Sigmoid colon (tissue), 6 donors: ENCODE measurements at regions not wholly inside any gene's neighbourhood (a gene's known extent, or its start where the extent isn't known, plus 50 kb on each side); places are given as distances from the start of the nearest gene placed in this dataset.

Experiments
- DNase-seq: peaks from one replicate; pipeline ENCODE4 v3.0.0-alpha.2; 2019
- H3K27ac ChIP-seq, 4 donors: fragments of 200-600 bp; sonication (generic); one replicate each; pipeline ENCODE4 v1.5.1; 2016 to 2019; ENCODE audit warnings: mild to moderate bottlenecking in 1 of 4
- H3K27me3 ChIP-seq, 3 donors: fragments of 200-600 bp; sonication (generic); one replicate each; pipeline ENCODE4 v1.5.1; 2019; ENCODE audit warnings: mild to moderate bottlenecking in 1 of 3
- H3K36me3 ChIP-seq, 4 donors: fragments of 200-600 bp; sonication (generic); one replicate each; pipeline ENCODE4 v1.5.1; 2016 to 2019
- H3K4me1 ChIP-seq, 4 donors: fragments of 200-600 bp; sonication (generic); one replicate each; pipeline ENCODE4 v1.5.1; 2017 to 2019
- H3K4me3 ChIP-seq, 4 donors: fragments of 200-600 bp; sonication (generic); one replicate each; pipeline ENCODE4 v1.5.1; 2017 to 2019; ENCODE audit warnings: mild to moderate bottlenecking in 2 of 4, moderate library complexity in 1 of 4
- H3K9me3 ChIP-seq, 4 donors: fragments of 200-600 bp in 3 of 4; sonication (generic) in 3 of 4; one replicate each; pipeline versions ENCODE4 v1.5.1 to v1.6.1; 2013 to 2019
- CTCF ChIP-seq, 4 experiments: fragments of 450-650 bp in 3 of 4; fragments of 200-600 bp in 1 of 4; IDR thresholded peaks; one replicate each; pipeline ENCODE4 v1.5.1; 2016 to 2019; ENCODE audit warnings: antibody characterized with exemption in 4 of 4, mild to moderate bottlenecking in 3 of 4, moderate library complexity in 2 of 4
- EP300 ChIP-seq, 4 donors: sonication (generic); formaldehyde crosslinking; IDR thresholded peaks; one replicate each; pipeline ENCODE4 v1.6.1; 2017; ENCODE audit warnings: antibody characterized with exemption in 4 of 4
- POLR2A ChIP-seq, 2 donors: fragments of 450-650 bp; IDR thresholded peaks; one replicate each; pipeline ENCODE4 v1.6.1; 2016; ENCODE audit warnings: antibody characterized with exemption in 2 of 2, mild to moderate bottlenecking in 2 of 2, moderate library complexity in 2 of 2
- POLR2AphosphoS5 ChIP-seq, 4 donors: sonication (generic); formaldehyde crosslinking; IDR thresholded peaks; one replicate each; pipeline ENCODE4 v1.6.1; 2017; ENCODE audit warnings: antibody characterized with exemption in 4 of 4
- WGBS, 2 donors: extraction: QIAGEN DNeasy Blood & Tissue Kit; methylation state at CpG; one replicate each; pipeline ENCODE4 v1.1.7; 2013; 5-methylcytosine and 5-hydroxymethylcytosine counted together
- intact Hi-C: fragments of 100-400 bp; cut with DNase I; formaldehyde crosslinking; loops from one replicate; pipeline ENCODE4 v1.15.1; 2023
- donor health status: healthy with polysubstance abuse.
- donor health status: healthy.

DNA sequence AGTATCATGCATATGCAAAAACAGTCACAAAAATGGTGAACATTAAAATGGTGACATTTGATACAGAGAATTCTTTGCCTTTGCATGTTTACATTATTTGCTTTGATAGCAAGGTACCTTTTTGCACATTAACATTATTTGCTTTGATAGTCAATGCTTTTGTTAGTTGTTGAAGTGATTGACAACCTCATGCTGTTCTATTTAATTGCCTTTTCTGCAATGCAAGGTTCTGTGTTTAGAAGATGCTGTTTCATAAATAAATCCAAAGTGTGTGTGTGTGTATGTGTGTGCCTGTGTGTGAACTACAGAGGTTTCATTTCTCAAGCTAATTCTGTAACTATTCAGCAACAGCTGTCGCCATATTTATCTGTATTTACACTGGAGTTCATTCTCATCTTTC is 668.7 kb downstream of the NR2F1-AS1 start:
- Histone ChIP-seq H3K9me3 (no peaks in the 10 kb centered on the region), H3K27ac (no peak overlapping the region), H3K27me3 (no peaks in the 10 kb centered on the region), H3K4me1 (peaks cover 0 to 4% (median 0%) of the 10 kb centered on the region in 4 donors), H3K4me3 (no peak overlapping the region), H3K36me3 (no peaks in the 10 kb centered on the region)
- no peak for TF ChIP-seq POLR2AphosphoS5 (IDR thresholded peaks at IDR 0.05)
- 69 to 70% methylated on average over 1 of the region's 1 CpG for WGBS, 2 donors
- intact Hi-C loops: no loop called here
- DNase-seq: no peak

DNA sequence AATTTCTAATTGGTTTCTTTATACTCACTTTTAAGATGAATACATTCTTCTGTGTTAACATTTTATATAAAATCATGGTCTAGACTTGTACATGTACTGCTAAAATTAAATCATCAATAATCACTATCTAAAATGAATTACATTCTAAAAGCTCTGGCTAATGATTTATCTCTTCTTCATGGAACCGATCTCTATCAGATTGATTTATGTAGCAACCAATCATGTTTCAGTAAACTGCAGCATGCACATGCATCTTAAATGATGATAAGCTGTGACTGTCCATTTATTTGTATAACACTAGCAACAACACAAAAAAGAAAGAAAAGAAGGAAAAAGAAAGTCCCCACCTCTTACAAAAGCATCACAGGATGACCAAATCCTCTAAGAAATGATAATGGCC is 669.2 kb downstream of the NR2F1-AS1 start:
- WGBS, 2 donors: 66 to 78% methylated on average over 1 of the region's 1 CpG
- Histone ChIP-seq H3K36me3 (no peaks in the 10 kb centered on the region), H3K4me3 (no peak overlapping the region), H3K27ac (no peak overlapping the region), H3K4me1 (peaks cover 0 to 4% (median 0%) of the 10 kb centered on the region in 4 donors), H3K9me3 (no peaks in the 10 kb centered on the region), H3K27me3 (no peaks in the 10 kb centered on the region)
- DNase-seq: no peak
- intact Hi-C loops: no loop called here
- TF ChIP-seq POLR2A (IDR thresholded peaks at IDR 0.05) (no peak), EP300 (IDR thresholded peaks at IDR 0.05) (no peak), POLR2AphosphoS5 (IDR thresholded peaks at IDR 0.05) (no peak), CTCF (IDR thresholded peaks at IDR 0.05) (no peak)

DNA sequence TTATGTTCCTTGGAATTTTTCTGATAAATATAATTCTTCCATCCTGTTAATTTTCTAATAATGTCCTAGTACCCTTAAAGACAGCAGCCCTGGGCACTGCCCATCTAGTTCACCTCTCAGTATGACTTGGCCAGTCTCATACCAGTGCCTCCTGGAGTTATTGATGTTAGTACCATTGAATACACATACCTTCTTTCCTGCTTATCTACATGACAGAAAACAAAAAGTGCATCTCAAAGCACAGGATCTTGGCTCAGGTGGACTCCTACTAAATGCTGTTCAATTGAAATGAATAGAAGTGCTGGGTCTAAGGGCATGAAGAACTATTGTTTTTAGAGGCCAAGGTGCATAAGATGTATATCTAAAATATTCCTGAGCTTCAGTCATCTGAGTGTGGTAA is 669.7 kb downstream of the NR2F1-AS1 start:
- Histone ChIP-seq H3K27ac (no peak overlapping the region), H3K4me1 (peaks cover 0 to 4% (median 0%) of the 10 kb centered on the region in 4 donors), H3K27me3 (no peaks in the 10 kb centered on the region), H3K4me3 (no peak overlapping the region), H3K9me3 (no peaks in the 10 kb centered on the region), H3K36me3 (no peaks in the 10 kb centered on the region)
- intact Hi-C loops: no loop called here
- TF ChIP-seq EP300 (IDR thresholded peaks at IDR 0.05) (no peak), POLR2AphosphoS5 (IDR thresholded peaks at IDR 0.05) (no peak), POLR2A (IDR thresholded peaks at IDR 0.05) (no peak), CTCF (IDR thresholded peaks at IDR 0.05) (no peak)
- DNase-seq: no peak

GRCh38 chr5:92909602-92909962 is 671.4 kb downstream of the NR2F1-AS1 start:
- H3K9me3 ChIP-seq: no peaks in the 10 kb centered on the region
- H3K36me3 ChIP-seq: no peaks in the 10 kb centered on the region
- H3K4me1 ChIP-seq: peaks cover 0 to 4% (median 0%) of the 10 kb centered on the region in 4 donors
- 48 to 67% methylated on average over 6 of the region's 6 CpGs for WGBS, 2 donors
- H3K27me3 ChIP-seq: no peaks in the 10 kb centered on the region
- no peak overlapping the region for H3K4me3 ChIP-seq
- intact Hi-C loops: no loop called here
- no peak for DNase-seq
- H3K27ac ChIP-seq: no peak overlapping the region
- no peak for TF ChIP-seq POLR2AphosphoS5 (IDR thresholded peaks at IDR 0.05)
- TF ChIP-seq EP300 (IDR thresholded peaks at IDR 0.05): no peak
- no peak for TF ChIP-seq POLR2A (IDR thresholded peaks at IDR 0.05)
- TF ChIP-seq CTCF (IDR thresholded peaks at IDR 0.05): no peak

DNA sequence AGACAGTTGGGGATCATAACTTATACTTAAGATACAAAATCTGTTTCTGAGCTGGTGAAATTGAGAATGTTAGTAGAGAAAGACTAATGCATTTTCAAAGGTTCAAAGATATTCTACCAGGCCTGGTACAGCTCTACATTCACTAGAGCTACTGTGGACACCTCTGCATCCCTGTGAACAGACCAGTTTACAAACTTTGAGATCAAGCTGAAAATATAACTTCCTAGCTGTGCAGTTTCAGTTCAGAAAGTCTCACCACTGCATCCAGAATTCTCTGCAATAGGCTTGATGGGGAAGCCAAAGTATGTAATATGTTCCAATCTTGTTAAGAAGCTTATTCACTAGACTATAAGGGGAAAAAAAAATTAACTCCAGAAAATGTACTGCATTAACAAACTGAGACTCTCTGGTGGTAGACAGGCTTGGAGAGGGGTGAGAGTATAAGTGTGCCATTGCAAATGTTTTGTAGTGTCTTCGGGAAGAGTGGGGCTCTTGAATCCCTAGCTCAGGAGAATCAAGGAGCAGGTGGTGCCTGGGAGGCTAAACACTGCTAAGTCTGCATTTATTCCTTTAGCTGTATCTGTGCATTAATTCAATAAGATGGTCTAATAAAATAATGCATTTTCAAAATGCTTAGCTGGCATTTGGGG is 671.9 kb downstream of the NR2F1-AS1 start:
- Histone ChIP-seq H3K4me3 (no peak overlapping the region), H3K36me3 (no peaks in the 10 kb centered on the region), H3K4me1 (peaks cover 0 to 4% (median 0%) of the 10 kb centered on the region in 4 donors), H3K9me3 (no peaks in the 10 kb centered on the region), H3K27ac (no peak overlapping the region), H3K27me3 (no peaks in the 10 kb centered on the region)
- WGBS, 2 donors: 76 to 82% methylated on average over 1 of the region's 1 CpG
- DNase-seq: no peak
- TF ChIP-seq EP300 (IDR thresholded peaks at IDR 0.05) (no peak), CTCF (IDR thresholded peaks at IDR 0.05) (no peak), POLR2AphosphoS5 (IDR thresholded peaks at IDR 0.05) (no peak), POLR2A (IDR thresholded peaks at IDR 0.05) (no peak)
- intact Hi-C loops: no loop called here
